ENCODE measurements at regions not wholly inside any gene's neighbourhood (a gene's known extent, or its start where the extent isn't known, plus 50 kb on each side); places are given as distances from the start of the nearest gene placed in this dataset.

GRCh38 chr10:128318913-128319312, 192.7 kb upstream of the MKI67 start:
- no peak for DNase-seq

- no peak for DNase-seq
These were observed 195.9 kb upstream of the MKI67 start for GRCh38 chr10:128322106-128322505.

GRCh38 chr10:128322950-128323349, 196.7 kb upstream of the MKI67 start:
- no peak for DNase-seq

- DNase-seq: no peak
These were observed 198.0 kb upstream of the MKI67 start for GRCh38 chr10:128324058-128324827.

GRCh38 chr10:128325788-128326187, 199.6 kb upstream of the MKI67 start:
- DNase-seq: no peak

GRCh38 chr10:128326251-128326650, 200.0 kb upstream of the MKI67 start:
- no peak for DNase-seq

- DNase-seq: no peak
These were observed 200.6 kb upstream of the MKI67 start for GRCh38 chr10:128326851-128327250.

GRCh38 chr10:128336401-128336800, 210.2 kb upstream of the MKI67 start:
- DNase-seq: no peak

GRCh38 chr10:128337860-128338378, 211.7 kb upstream of the MKI67 start:
- DNase-seq: no peak

- DNase-seq: no peak
These were observed 212.7 kb upstream of the MKI67 start for GRCh38 chr10:128338951-128339350.

- DNase-seq: no peak
These were observed 213.5 kb upstream of the MKI67 start for GRCh38 chr10:128339753-128340152.

GRCh38 chr10:128345353-128345752, 219.1 kb upstream of the MKI67 start:
- no peak for DNase-seq

- no peak for DNase-seq
These were observed 234.6 kb upstream of the MKI67 start for GRCh38 chr10:128360783-128361182.

- no peak for DNase-seq
These were observed 235.3 kb upstream of the MKI67 start for GRCh38 chr10:128361487-128361886.

GRCh38 chr10:128362514-128362913, 236.3 kb upstream of the MKI67 start:
- no peak for DNase-seq

GRCh38 chr10:128364631-128365030, 238.4 kb upstream of the MKI67 start:
- DNase-seq: no peak

GRCh38 chr10:128365156-128365725, 239.0 kb upstream of the MKI67 start:
- no peak for DNase-seq

GRCh38 chr10:128367807-128368206, 241.6 kb upstream of the MKI67 start:
- DNase-seq: no peak

- DNase-seq: no peak
These were observed 243.0 kb upstream of the MKI67 start for GRCh38 chr10:128369101-128369650.

GRCh38 chr10:128373071-128373749, 247.0 kb upstream of the MKI67 start:
- no peak for DNase-seq

GRCh38 chr10:128373831-128374230, 247.6 kb upstream of the MKI67 start:
- DNase-seq: no peak

- no peak for DNase-seq
These were observed 248.9 kb upstream of the MKI67 start for GRCh38 chr10:128375171-128375570.

- no peak for DNase-seq
These were observed 251.3 kb upstream of the MKI67 start for GRCh38 chr10:128377364-128377987.
